SK-MEL-5 (cell line): ENCODE measurements at regions not wholly inside any gene's neighbourhood (a gene's known extent, or its start where the extent isn't known, plus 50 kb on each side); places are given as distances from the start of the nearest gene placed in this dataset.

Source experiments
- DNase-seq: peaks from one replicate; pipeline ENCODE4 v3.0.0-alpha.2; 2016; ENCODE audit warnings: low read depth, low spot score
- in situ Hi-C: cut with HindIII; loops from 2 replicates; pipeline ENCODE4 v1.10.0; 2016; ENCODE audit warnings: low sequenced_read_pairs, high pct_unique_total_duplicates, low pct_unique_long_range_greater_than_20kb

DNA sequence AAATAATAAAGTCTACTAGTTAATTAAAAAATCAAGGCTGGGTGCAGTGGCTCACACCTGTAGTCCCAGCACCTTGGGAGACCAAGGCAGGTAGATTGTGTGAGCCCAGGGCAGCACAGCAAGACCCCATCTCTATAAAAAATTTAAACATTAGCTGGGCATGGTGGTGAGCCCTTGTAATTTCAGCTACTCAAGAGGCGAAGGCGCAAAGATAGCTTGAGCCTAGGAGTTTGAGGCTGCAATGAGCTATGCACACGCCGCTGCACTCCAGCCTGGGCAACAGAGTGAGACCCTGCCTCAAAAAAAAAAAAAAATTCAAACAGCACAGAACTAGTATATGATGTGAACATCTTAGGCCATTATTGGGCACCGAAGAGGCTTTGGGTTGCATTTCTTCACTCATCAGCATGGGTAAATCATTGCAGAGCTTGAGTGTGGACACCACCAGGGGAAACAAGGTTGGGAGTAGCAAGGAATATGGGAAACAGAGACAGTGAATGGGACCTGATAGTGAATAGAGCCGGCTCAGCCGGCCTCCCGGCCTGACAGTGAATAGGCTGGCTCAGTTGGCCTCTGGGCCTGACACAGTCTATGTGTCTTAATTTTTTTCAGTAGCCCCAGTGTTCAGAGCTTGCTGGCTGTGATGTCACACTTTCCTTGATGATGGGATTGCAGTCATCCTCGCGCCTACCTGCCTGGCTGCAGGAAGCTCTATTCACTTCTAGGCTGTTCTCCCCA is 89.1 kb upstream of the ERRFI1 start:
- in situ Hi-C loops = no loop called here

GRCh38 chr1:8113262-8114220 is 87.4 kb upstream of the ERRFI1 start:
- in situ Hi-C loops = no loop called here
- DNase-seq = no peak

More for the DNA sequence above, 89.1 kb upstream of the ERRFI1 start:
- no peak for DNase-seq

- in situ Hi-C loops = no loop called here
- DNase-seq = no peak
Observed at GRCh38 chr1:8112611-8113261, 86.6 kb upstream of the ERRFI1 start.

GRCh38 chr1:8111560-8111959 is 85.5 kb upstream of the ERRFI1 start:
- in situ Hi-C loops = no loop called here
- DNase-seq = no peak

DNA sequence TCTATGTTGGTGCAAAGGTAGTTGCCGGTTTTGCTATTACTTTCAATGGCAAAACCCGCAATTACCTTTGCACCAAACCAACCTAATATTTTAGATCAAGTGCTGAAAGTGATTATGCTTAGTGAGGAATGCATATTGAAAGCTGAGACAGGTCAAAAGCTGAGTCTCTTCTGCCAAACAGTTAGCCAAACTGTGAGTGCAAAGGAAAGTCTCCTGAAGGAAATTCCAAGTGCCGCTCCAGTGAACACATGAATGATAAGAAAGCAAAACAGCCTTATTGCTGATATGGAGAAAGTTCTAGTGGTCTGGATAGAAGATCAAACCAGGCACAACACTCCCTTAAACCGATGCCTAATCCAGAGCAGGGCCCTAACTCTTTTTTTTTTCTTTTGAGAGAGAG is 83.1 kb upstream of the ERRFI1 start:
- in situ Hi-C loops = no loop called here
- DNase-seq = no peak

DNA sequence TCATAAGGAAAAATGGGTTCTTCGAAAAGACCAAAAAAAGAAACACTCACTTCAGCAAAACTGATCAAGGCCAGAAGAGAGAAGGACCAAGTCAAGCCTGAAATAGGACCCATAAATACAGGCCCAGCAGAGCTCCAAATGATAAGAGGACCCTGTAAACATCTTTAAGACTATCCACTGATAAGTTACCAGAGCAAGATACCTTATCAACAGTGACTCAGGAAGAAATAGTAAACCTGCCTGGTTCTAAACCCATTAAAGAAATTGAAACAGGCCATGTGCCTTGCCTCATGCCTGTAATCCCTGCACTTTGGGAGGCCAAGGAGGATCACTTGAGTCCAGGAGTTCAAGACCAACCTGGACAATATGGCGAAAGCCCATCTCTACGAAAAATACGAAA is 81.8 kb upstream of the ERRFI1 start:
- in situ Hi-C loops = no loop called here
- DNase-seq = no peak

- in situ Hi-C loops = no loop called here
- DNase-seq = no peak
Observed at GRCh38 chr1:8104278-8105236, 78.4 kb upstream of the ERRFI1 start.

DNA sequence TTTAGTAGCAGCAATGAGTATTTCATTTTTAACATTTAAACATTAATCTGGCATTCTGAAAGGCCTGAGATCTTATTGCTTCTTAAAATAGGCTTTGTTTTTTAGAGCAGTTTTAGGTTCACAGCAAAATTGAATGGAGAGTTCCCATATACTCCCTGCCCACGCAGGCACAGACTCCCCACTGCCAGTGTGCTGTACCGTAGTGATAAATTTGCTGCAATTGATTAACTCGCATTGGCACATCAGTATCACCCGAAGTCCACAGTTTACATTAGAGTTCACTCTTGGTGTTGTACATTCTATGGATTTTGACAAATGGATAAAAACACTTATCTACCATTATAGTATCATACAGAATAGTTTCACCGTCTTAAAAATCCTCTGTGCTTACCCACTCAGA is 71.8 kb upstream of the ERRFI1 start:
- in situ Hi-C loops = no loop called here
- no peak for DNase-seq

- no peak for DNase-seq
- in situ Hi-C loops = no loop called here
Observed at GRCh38 chr1:8097077-8097799, 71.1 kb upstream of the ERRFI1 start.

GRCh38 chr1:8096105-8097011 is 70.2 kb upstream of the ERRFI1 start:
- DNase-seq = no peak
- in situ Hi-C loops = no loop called here

DNA sequence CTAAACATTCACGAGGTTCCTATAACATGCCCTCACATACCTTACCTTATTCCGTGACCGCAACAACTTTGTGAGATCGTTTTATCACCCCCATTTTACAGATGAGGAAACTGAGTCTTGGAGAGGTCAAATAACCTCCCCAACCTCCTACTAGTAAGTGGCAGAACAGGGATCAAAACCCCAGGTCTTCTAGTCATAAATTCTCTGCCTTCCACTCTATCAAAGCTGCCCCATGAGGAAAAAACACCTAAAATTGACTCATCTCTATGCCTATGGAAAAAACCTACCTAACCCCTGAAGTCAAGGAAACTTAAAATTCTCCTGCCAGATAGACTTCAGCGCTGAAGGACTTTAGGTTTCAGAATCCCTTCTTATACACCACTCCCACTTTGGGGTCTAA is 69.5 kb upstream of the ERRFI1 start:
- in situ Hi-C loops = no loop called here
- DNase-seq = no peak

- in situ Hi-C loops = no loop called here
- no peak for DNase-seq
Observed at GRCh38 chr1:8094481-8095241, 68.6 kb upstream of the ERRFI1 start.

DNA sequence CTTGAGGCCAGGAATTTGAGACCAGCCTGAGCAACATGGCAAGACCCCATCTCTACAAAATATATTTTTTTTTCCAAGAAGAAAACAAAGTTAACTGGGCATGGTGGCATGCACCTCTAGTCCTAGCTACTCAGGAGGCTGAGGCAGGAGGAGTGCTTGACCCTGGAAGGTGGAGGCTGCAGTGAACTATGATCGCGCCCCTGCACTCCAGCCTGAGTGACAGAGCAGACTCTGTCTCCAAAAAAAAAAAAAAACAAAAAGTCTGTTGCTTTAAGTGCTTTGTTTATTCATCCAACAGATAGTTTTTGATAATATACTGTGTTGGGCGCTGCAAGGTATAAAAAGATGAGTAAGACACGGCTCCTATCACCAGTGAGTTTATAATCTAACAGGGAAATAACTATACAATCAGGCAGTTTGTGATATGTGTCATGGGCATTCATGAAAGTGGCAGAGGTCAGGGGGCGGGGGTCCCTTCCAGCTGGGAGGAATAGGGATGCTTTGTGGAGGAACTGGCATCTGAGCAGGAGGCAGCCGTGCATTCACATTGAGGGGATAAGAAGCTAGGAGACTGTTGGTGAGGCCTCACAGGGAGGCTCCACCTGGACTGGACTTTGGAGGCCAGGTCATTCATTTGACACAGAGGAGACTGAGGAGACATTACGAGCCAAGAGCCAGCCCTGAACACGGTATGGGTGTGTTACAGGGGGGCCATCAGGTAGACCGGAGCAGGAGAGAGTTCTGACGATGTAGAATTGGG is 67.3 kb upstream of the ERRFI1 start:
- in situ Hi-C loops = no loop called here
- DNase-seq = no peak

DNA sequence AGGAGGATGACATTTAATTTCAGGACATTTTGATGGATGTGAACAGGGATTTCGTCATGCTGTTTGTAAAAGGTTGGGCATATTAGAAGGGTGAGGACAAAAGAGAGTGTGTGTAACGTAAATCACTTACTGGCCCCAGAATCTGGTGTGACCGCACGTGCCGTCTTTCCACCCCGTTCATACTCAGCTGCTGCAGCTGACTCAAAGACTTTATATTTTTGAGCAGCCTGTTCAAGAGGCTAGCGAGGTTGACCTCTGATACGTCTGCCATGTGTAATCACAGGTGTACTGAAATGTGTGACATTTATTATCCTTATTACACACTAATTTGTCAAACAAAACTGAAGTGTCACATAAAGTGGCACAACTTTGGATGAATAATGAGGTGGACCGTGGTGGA is 66.5 kb upstream of the ERRFI1 start:
- in situ Hi-C loops = no loop called here

DNA sequence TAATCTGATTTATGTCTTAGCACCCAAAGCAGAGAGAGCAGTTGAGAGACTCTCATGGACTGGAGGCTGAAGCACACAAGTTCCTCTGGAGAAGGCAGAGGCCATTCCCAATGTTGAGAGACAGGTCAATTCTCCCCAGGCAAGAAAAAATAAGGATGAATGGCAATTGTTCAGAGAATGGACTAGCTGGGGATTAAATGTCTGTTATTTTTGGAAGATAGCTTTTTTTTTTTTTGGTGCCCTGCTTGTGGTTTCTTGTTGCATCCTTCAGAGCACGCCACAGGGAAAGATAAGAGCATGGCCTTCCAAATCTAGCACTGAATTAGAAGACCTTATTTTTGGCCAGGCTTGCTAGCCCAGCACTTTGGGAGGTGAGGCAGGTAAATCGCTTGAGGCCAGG is 65.6 kb upstream of the ERRFI1 start:
- DNase-seq = no peak
- in situ Hi-C loops = no loop called here

More for the DNA sequence above, 66.5 kb upstream of the ERRFI1 start:
- DNase-seq = no peak
